ENCODE measurements at regions not wholly inside any gene's neighbourhood (a gene's known extent, or its start where the extent isn't known, plus 50 kb on each side); places are given as distances from the start of the nearest gene placed in this dataset.

- CTCF ChIA-PET = no interaction called here
- no peaks in the 10 kb centered on the region for H3K9me3 ChIP-seq (ENCODE audit: control insufficient read depth, insufficient read depth, low read depth, low read length)
- in situ Hi-C loops (cut with HindIII; ENCODE audit: low pct_unique_long_range_greater_than_20kb, low sequenced_read_pairs) (no loop called here), intact Hi-C loops (cut with micrococcal nuclease; ENCODE audit: unreplicated experiment) (loop anchor here (10.0 kb wide), 1 partner anchor 585 kb away; no protein-coding TSS in a partner anchor)
- TF ChIP-seq SIN3A (IDR thresholded peaks at IDR 0.05; ENCODE audit: borderline replicate concordance, insufficient read depth, low read depth, low read length) = no peak
- TF ChIP-seq POLR2AphosphoS5 (IDR thresholded peaks at IDR 0.05; ENCODE audit: low read depth, low read length) = no peak
- no peak for TF ChIP-seq REST (IDR thresholded peaks at IDR 0.05; ENCODE audit: insufficient read depth in 1 of 2, low read depth in 2 of 2, low read length in 1 of 2)
- no peaks in the 10 kb centered on the region for H3K4me1 ChIP-seq (ENCODE audit: control insufficient read depth, insufficient read depth, low read length)
- no peaks in the 10 kb centered on the region for H3K36me3 ChIP-seq (ENCODE audit: control insufficient read depth, insufficient read depth, low read length)
- ATAC-seq = peak; percentile 56; the same call in 1 of the 2 replicates
- no TSS peak for BruUV-seq (replicated peaks)
- H3K4me3 ChIP-seq (ENCODE audit: low read depth in 2 of 2, low read length in 2 of 2) = no peak overlapping the region
- no peak for DNase-seq (ENCODE audit: low read depth, low spot score)
- H3K27ac ChIP-seq (ENCODE audit: low read length) = no peak overlapping the region
- POLR2A ChIA-PET = no interaction called here
- 0 out of 2 replicates have a peak, but pooled peaks cover under 1% of the 10 kb centered on the region for H3K27me3 ChIP-seq (ENCODE audit: control insufficient read depth, insufficient read depth, low read length)
Observed at GRCh38 chr11:115919341-115920091, 415.3 kb upstream of the CADM1 start.

GRCh38 chr11:115918576-115918975 lies 414.4 kb upstream of the CADM1 start:
- BruUV-seq (replicated peaks) = no TSS peak
- no peak for TF ChIP-seq TCF7L2 (IDR thresholded peaks at IDR 0.05; ENCODE audit: low read depth, low read length)
- no peak for TF ChIP-seq CTCF (IDR thresholded peaks at IDR 0.05)
- no peak for TF ChIP-seq REST (IDR thresholded peaks at IDR 0.05; ENCODE audit: insufficient read depth in 1 of 2, low read depth in 2 of 2, low read length in 1 of 2)
- no peak for TF ChIP-seq POLR2AphosphoS5 (IDR thresholded peaks at IDR 0.05; ENCODE audit: low read depth, low read length)
- no peak for TF ChIP-seq SIN3A (IDR thresholded peaks at IDR 0.05; ENCODE audit: borderline replicate concordance, insufficient read depth, low read depth, low read length)
- in situ Hi-C loops (cut with HindIII; ENCODE audit: low pct_unique_long_range_greater_than_20kb, low sequenced_read_pairs) = no loop called here
- H3K27me3 ChIP-seq (ENCODE audit: control insufficient read depth, insufficient read depth, low read length) = 0 out of 2 replicates have a peak, but pooled peaks cover 2% of the 10 kb centered on the region
- ChIA-PET POLR2A (no interaction called here), CTCF (no interaction called here)
- no peaks in the 10 kb centered on the region for H3K36me3 ChIP-seq (ENCODE audit: control insufficient read depth, insufficient read depth, low read length)
- H3K4me1 ChIP-seq (ENCODE audit: control insufficient read depth, insufficient read depth, low read length) = no peaks in the 10 kb centered on the region
- no peak for DNase-seq (ENCODE audit: low read depth, low spot score)
- no peak overlapping the region for H3K27ac ChIP-seq (ENCODE audit: low read length)
- intact Hi-C loops (cut with micrococcal nuclease; ENCODE audit: unreplicated experiment) = loop anchor here (10.0 kb wide), 1 partner anchor 584 kb away; no protein-coding TSS in a partner anchor
- no peak overlapping the region for H3K4me3 ChIP-seq (ENCODE audit: low read depth in 2 of 2, low read length in 2 of 2)
- ATAC-seq = no peak
- H3K9me3 ChIP-seq (ENCODE audit: control insufficient read depth, insufficient read depth, low read depth, low read length) = no peaks in the 10 kb centered on the region
